ENCODE measurements at regions not wholly inside any gene's neighbourhood (a gene's known extent, or its start where the extent isn't known, plus 50 kb on each side); places are given as distances from the start of the nearest gene placed in this dataset.

DNA sequence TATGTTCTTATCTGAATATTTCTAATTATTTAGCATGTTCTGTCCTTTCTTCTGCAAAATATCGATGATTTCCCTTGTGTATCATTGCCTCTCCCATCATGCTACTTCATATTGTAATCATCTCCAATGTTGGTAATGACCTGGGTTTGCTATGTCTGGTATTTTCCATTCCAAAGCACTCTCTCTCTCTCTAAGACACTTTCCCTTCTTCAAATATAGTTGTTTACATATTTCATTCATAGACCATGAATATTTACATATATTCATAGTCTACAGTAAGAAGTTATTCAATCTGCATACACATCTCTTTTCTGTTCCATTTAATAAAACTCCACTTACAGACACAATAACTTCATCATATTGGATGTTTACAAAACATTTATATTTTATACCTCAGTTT is 1516.5 kb upstream of the FLRT2 start:
- no peaks in the 10 kb centered on the region for H3K9me3 ChIP-seq
- no peaks in the 10 kb centered on the region for H3K4me1 ChIP-seq (ENCODE audit: insufficient read depth)
- WGBS, 3 donors: 60 to 69% (median 67%) methylated on average over 1 of the region's 1 CpG
- H3K36me3 ChIP-seq: no peaks in the 10 kb centered on the region
- H3K27me3 ChIP-seq: no peaks in the 10 kb centered on the region
- DNase-seq: no peak
- TF ChIP-seq EP300 (IDR thresholded peaks at IDR 0.05): no peak
- TF ChIP-seq POLR2A (IDR thresholded peaks at IDR 0.05): no peak
- TF ChIP-seq CTCF (IDR thresholded peaks at IDR 0.05): no peak
- no peak overlapping the region for H3K27ac ChIP-seq
- no peak overlapping the region for H3K4me3 ChIP-seq
- intact Hi-C loops (cut with DNase I): no loop called here

DNA sequence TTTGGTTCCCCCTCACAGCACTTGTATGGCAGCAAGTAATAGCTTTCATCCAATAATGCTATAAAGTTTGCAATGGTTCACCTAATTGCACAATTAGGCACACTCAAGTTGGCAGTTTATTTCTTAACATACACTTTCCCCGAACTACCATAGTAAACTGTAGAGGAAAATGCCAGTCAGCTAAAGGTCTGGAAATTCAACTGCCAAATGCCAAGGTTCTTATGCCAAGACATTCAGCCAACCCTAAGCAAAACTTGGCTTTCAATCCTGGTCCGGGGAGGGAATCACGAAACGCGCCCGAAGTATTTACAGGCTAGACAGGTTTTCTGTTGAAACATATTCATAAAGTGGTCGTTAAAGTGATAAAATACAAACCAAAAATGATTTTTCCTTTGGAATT is 1512.4 kb upstream of the FLRT2 start:
- no peak overlapping the region for H3K27ac ChIP-seq
- WGBS, 3 donors: 89 to 96% (median 93%) methylated on average over 7 of the region's 7 CpGs
- intact Hi-C loops (cut with DNase I): no loop called here

DNA sequence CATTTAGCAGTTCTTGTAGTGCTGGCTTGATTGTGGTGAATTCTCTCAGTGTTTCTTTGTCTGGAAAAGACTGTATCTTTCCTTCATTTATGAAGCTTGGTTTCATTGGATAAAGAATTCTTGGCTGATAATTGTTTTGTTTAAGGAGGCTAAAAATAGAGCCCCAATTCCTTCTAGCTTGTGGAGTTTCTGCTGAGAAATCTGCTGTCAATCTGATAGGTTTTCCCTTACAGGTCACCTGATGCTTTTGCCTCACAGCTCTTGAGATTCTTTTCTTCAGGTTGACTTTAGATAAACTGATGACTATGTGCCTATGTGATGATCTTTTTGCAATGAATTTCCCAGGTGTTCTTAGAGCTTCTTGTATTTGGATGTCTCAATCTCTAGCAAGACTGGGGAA is 1508.5 kb upstream of the FLRT2 start:
- H3K9me3 ChIP-seq: no peaks in the 10 kb centered on the region
- H3K27ac ChIP-seq: no peak overlapping the region
- H3K4me3 ChIP-seq: no peak overlapping the region
- intact Hi-C loops (cut with DNase I): no loop called here
- H3K36me3 ChIP-seq: no peaks in the 10 kb centered on the region
- no peak for DNase-seq
- H3K27me3 ChIP-seq: no peaks in the 10 kb centered on the region
- H3K4me1 ChIP-seq (ENCODE audit: insufficient read depth): no peaks in the 10 kb centered on the region
- no peak for TF ChIP-seq POLR2A (IDR thresholded peaks at IDR 0.05)
- TF ChIP-seq EP300 (IDR thresholded peaks at IDR 0.05): no peak
- no peak for TF ChIP-seq CTCF (IDR thresholded peaks at IDR 0.05)

More for the DNA sequence above, 1512.4 kb upstream of the FLRT2 start:
- Histone ChIP-seq H3K4me3 (no peak overlapping the region), H3K9me3 (no peaks in the 10 kb centered on the region), H3K4me1 (ENCODE audit: insufficient read depth) (no peaks in the 10 kb centered on the region), H3K36me3 (no peaks in the 10 kb centered on the region), H3K27me3 (no peaks in the 10 kb centered on the region)
- DNase-seq: no peak
- no peak for TF ChIP-seq POLR2A (IDR thresholded peaks at IDR 0.05)
- no peak for TF ChIP-seq EP300 (IDR thresholded peaks at IDR 0.05)
- no peak for TF ChIP-seq CTCF (IDR thresholded peaks at IDR 0.05)

DNA sequence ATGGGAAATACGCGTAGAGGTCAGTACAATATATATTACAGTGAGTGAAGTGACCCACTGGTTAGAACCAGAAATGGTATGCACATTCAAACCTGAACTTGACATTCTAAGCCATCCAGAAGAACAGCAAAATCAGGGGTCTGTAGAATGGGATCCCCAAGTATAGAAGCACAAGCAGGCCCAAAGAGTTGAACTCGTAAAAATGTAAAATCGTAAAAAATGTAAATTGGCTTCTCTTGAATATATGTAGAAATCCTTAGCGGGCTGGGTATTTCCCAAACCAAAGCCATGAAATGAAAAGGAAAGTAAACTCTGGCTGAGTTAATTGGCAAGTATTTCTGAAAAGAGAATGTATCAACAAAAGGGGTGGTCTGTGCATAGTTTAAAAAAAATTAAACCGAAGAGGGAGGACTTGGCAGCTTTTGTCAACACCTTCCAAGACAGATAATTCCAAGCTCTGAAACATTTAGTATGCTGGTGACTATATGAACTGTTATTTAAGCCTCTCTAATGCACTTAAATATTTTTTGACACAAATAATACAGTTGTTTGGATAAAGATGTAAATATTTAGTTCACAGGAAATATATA is 1505.6 kb upstream of the FLRT2 start:
- H3K4me3 ChIP-seq: no peak overlapping the region
- no peaks in the 10 kb centered on the region for H3K9me3 ChIP-seq
- H3K4me1 ChIP-seq (ENCODE audit: insufficient read depth): no peaks in the 10 kb centered on the region
- WGBS, 3 donors: 45 to 59% (median 50%) methylated on average over 6 of the region's 6 CpGs
- no peaks in the 10 kb centered on the region for H3K27me3 ChIP-seq
- H3K27ac ChIP-seq: no peak overlapping the region
- TF ChIP-seq POLR2A (IDR thresholded peaks at IDR 0.05) (no peak), EP300 (IDR thresholded peaks at IDR 0.05) (no peak), CTCF (IDR thresholded peaks at IDR 0.05) (no peak)
- no peak for DNase-seq
- H3K36me3 ChIP-seq: no peaks in the 10 kb centered on the region
- intact Hi-C loops (cut with DNase I): no loop called here

Measured in ovary (tissue), 7 donors.